ENCODE measurements at regions not wholly inside any gene's neighbourhood (a gene's known extent, or its start where the extent isn't known, plus 50 kb on each side); places are given as distances from the start of the nearest gene placed in this dataset.

DNA sequence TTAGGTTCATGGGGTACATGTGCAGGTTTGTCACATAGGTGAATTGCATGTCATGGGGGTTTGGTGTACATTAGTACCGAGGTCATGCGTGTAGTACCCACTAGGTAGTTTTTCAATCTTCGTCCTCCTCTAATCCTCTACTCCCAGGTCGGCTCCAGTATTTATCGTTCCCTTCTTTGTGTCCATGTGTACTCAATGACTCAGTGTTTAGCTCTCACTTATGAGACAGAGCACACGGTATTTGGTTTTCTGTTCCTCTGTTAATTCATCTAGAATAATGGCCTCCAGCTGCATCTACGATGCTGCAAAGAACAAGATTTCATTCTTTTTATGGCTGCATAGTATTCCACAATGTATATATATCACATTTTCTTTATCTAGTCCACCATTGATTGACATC, 850.9 kb upstream of the MDGA2 start:
- TF ChIP-seq, protein P1, sequence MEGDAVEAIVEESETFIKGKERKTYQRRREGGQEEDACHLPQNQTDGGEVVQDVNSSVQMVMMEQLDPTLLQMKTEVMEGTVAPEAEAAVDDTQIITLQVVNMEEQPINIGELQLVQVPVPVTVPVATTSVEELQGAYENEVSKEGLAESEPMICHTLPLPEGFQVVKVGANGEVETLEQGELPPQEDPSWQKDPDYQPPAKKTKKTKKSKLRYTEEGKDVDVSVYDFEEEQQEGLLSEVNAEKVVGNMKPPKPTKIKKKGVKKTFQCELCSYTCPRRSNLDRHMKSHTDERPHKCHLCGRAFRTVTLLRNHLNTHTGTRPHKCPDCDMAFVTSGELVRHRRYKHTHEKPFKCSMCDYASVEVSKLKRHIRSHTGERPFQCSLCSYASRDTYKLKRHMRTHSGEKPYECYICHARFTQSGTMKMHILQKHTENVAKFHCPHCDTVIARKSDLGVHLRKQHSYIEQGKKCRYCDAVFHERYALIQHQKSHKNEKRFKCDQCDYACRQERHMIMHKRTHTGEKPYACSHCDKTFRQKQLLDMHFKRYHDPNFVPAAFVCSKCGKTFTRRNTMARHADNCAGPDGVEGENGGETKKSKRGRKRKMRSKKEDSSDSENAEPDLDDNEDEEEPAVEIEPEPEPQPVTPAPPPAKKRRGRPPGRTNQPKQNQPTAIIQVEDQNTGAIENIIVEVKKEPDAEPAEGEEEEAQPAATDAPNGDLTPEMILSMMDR (IDR thresholded peaks at IDR 0.05; ENCODE audit: low read depth, low read length) = no peak

DNA sequence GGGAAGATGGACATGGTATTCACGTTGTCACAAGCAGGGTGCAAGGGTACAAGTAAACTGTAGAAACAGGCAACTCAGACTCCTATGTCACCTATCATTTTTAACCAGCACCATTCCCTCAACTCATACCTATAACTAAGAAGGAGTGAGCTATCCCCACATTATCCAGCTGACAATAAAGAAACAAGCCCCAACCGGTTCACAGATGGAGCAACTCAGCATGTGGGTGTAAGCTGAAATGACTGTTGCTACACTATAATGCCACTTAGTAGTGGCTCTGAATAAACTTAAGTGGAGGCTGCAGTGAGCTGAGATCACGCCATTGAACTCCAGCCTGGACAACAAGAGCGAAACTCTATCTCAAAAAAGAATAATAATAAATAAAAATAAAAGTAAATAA, 829.5 kb upstream of the MDGA2 start:
- no peak overlapping the region for H3K4me3 ChIP-seq (ENCODE audit: low read depth, low read length)
- TF ChIP-seq, protein P1 (IDR thresholded peaks at IDR 0.05; ENCODE audit: low read depth, low read length) = no peak

More for the DNA sequence above, 850.9 kb upstream of the MDGA2 start:
- no peak overlapping the region for H3K4me3 ChIP-seq (ENCODE audit: low read depth, low read length)

DNA sequence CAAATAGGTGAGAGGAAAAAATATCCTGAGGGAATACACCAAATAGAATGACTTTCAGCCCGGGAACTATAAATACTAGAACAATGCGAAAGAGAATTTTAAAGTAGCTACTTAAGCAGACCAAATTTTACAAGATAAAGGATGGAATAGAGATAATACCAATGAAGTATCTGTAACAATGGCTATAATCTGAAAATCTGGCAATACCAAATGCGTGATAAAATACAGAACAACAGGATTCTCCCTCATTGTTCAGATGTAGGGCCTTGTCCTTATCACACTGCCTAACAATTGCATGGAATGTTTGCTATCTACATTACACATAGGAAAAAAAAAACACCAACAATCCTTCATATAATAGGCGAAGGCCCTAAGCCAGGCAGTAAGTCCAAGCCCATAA, 815.4 kb upstream of the MDGA2 start:
- TF ChIP-seq, protein P1 (IDR thresholded peaks at IDR 0.05; ENCODE audit: low read depth, low read length) = no peak
- no peak overlapping the region for H3K4me3 ChIP-seq (ENCODE audit: low read depth, low read length)

DNA sequence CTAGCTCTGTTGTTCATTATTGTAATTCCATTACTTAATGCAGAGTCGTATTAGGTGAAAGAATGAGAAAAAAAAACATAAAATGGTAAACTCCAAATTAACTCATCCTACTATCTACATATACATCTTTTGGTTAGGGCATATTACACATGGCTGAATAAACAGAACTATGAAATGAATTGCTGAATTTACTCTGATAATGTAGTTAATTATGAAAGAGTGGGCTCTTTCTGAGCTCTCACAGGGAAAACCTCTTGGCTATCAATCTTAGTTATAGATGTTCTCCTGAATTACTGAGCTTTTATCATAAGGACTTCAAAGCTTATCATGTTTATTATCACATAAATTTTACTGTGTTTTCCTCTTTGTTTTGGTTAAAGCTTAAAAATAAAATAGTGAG, 798.5 kb upstream of the MDGA2 start:
- TF ChIP-seq, protein P1 (IDR thresholded peaks at IDR 0.05; ENCODE audit: low read depth, low read length) = no peak

DNA sequence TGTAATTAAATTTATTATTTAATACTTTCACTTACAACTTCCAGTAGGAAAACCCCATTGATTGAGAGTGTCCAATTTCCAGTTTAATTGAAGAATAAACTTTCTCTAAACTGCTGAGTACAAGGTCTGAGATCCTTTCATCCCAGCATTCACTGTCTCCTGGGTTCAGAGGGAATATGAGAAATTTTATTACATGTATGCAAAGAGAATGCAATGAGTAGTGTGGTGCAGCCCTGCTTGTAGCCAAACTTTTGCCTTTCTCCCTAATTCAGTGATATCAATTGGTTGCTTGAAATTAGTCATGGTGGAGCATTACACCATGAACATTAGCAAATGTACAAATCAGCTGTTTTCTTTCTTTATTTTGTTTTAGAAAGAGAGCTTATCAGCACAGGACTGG, 780.6 kb upstream of the MDGA2 start:
- TF ChIP-seq, protein P1 (IDR thresholded peaks at IDR 0.05; ENCODE audit: low read depth, low read length) = no peak
- no peak overlapping the region for H3K4me3 ChIP-seq (ENCODE audit: low read depth, low read length)

More for the DNA sequence above, 798.5 kb upstream of the MDGA2 start:
- H3K4me3 ChIP-seq (ENCODE audit: low read depth, low read length) = no peak overlapping the region

DNA sequence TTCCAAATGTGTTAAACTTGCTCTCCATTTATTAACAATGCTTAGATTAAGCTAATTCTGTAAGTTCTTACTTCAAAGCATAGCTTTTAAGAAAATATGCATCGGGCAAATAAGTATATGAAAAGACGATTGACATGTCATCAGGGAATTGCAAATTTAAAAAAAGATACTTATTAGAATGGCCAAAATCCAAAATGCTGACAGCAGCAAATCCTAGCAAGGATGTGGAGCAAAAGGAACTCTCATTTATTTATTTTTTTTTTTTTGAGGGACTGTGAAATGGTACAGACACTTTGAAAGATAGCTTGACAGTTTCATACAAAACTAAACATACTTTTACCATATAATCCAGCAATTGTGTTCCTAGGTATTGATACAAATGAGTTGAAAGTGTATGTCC, 779.5 kb upstream of the MDGA2 start:
- no peak overlapping the region for H3K4me3 ChIP-seq (ENCODE audit: low read depth, low read length)
- TF ChIP-seq, protein P1 (IDR thresholded peaks at IDR 0.05; ENCODE audit: low read depth, low read length) = no peak

DNA sequence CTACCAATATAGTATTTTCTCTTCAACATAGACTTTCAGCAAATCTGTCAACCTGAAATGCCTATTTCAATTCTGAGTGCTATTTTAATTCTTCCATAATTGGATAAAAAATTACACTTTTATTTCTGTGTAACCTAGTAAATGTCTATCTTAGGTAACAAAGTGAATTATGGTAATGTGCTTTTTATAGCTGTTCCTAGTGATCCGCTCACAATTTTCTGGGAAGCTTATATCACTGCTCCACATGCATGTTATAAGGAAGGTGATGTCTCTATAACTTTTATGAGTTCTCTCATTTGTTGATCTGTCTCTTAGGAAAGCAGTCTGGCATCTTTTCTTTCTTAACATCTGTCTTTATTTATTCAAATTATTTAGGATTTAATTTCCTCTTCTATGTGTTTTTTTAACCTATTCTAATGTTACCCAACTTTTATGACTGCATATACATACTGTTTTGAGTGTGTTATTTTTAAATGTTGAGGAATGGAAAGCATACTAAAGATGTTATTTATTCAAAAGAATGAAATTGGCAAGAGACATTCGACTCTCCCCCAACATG, 777.1 kb upstream of the MDGA2 start:
- no peak overlapping the region for H3K4me3 ChIP-seq (ENCODE audit: low read depth, low read length)
- TF ChIP-seq, protein P1 (IDR thresholded peaks at IDR 0.05; ENCODE audit: low read depth, low read length) = no peak
